Epithelial cell of proximal tubule (primary cell): ENCODE measurements at regions not wholly inside any gene's neighbourhood (a gene's known extent, or its start where the extent isn't known, plus 50 kb on each side); places are given as distances from the start of the nearest gene placed in this dataset.

Experiments used
- DNase-seq: peaks from one replicate; pipeline ENCODE4 v3.0.0-alpha.2; 2011; ENCODE audit warnings: low read depth
- H3K4me3 ChIP-seq: 2 replicates; pipeline ENCODE4 v1.5.1; 2011; ENCODE audit warnings: low read depth, mild to moderate bottlenecking, low read length
- TF ChIP-seq, protein P1 (sequence below): conservative IDR thresholded peaks from 2 replicates; pipeline ENCODE4 v1.5.1; 2012; ENCODE audit warnings: low read depth, mild to moderate bottlenecking, low read length

DNA sequence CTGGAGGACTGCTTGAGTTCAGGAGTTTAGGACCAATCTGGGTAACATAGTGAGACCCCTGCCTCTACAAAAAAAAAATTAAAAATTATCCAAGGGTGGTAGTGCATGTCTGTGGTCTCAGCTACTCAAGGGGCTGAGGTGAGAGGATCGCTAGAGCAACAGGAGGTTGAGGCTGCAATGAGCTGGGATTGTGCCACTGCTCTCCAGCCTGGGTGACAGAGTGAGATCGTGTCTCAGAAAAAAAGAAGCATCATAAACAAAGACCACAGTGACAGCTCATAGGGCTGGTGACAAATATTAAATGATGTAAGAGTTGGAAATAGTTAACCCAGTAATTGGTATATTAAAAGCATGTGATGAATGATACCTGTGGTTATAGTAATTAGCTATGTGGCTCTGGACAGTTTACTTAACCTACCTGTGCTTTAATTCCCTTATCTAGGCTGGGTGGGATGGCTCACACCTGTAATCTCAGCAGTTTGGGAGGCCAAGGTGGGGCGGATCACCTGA is 68.0 kb downstream of the GSC start:
- TF ChIP-seq, protein P1, sequence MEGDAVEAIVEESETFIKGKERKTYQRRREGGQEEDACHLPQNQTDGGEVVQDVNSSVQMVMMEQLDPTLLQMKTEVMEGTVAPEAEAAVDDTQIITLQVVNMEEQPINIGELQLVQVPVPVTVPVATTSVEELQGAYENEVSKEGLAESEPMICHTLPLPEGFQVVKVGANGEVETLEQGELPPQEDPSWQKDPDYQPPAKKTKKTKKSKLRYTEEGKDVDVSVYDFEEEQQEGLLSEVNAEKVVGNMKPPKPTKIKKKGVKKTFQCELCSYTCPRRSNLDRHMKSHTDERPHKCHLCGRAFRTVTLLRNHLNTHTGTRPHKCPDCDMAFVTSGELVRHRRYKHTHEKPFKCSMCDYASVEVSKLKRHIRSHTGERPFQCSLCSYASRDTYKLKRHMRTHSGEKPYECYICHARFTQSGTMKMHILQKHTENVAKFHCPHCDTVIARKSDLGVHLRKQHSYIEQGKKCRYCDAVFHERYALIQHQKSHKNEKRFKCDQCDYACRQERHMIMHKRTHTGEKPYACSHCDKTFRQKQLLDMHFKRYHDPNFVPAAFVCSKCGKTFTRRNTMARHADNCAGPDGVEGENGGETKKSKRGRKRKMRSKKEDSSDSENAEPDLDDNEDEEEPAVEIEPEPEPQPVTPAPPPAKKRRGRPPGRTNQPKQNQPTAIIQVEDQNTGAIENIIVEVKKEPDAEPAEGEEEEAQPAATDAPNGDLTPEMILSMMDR, result no peak
- H3K4me3 ChIP-seq, result no peak overlapping the region
- no peak for DNase-seq

DNA sequence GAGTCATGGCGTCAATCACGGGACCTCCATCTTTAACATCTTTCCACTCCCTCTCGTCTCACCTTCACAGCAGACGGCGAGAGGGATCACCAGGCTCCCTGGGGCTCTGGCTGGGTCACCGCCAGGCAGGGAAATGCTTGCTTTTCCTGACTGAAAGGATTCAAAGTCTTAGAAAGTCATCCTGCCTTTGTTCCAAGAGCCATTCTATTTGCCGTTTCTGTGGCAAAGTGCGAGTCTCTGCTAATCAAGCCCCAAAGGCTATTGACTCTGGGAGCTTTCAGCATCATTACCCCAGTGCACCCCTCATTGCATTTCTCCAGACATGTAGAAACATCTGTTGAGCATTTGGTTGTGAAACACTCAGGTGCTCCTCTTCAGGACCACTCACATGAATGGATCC is 69.6 kb downstream of the GSC start:
- TF ChIP-seq, protein P1, result no peak
- H3K4me3 ChIP-seq, result no peak overlapping the region
- DNase-seq, result no peak

DNA sequence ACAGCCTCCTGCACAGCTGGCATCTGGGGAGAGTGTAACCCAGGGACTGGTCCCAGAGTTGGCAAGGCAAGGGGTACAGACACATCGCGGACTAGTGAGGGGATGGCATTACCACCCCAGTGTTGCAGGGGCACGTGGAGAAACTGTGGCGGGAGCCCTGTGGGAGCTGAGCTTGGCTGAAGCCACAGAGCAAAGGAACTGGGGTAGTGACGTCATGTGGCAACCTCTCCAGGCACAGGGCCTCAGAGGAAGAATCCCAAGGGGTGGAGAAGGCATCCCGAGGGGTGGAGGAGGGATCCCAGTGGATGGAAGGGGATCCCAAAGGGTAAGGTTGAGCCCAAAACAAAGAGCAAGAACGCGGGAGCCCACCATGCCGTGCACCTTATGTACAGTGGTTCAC is 70.1 kb downstream of the GSC start:
- H3K4me3 ChIP-seq, result no peak overlapping the region
- DNase-seq, result no peak
- TF ChIP-seq, protein P1, result no peak

DNA sequence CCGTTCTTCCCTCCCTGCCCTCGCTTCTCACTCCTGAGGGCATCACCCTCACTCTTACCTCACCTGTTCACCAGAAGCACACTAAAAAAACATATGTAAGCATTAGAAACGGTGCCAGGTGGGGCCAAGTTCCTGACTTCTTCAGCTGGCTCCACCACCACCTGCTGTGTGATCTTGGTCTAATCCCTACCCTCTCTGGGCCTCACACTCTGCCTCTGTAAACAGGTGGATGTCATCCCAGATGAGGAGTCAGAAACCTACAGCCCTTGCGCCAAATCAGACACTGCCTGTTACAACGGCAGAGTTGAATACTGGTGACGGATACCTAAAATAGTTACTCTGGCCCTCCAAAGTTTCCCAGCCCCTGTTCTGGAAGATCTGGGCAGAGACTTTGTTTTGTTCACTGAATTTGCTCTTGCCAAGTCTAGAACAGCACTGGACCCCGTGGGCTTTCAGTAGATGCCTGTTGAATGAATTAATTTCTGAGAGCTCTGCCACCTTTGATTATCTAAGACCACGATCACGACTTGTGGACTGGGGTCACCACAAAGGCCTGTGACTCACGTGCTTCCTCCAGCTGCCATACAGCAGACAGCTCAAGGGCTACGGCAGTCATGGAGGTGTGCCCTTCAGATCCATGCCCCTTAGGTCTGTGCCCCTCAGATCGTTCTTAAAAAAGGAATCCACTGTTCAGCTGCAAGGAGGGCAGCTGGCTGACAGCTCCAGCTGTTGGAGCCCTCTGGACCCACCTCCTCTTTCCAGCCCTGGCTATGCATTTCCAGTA is 71.9 kb downstream of the GSC start:
- no peak for DNase-seq
- no peak overlapping the region for H3K4me3 ChIP-seq
- TF ChIP-seq, protein P1, result no peak

DNA sequence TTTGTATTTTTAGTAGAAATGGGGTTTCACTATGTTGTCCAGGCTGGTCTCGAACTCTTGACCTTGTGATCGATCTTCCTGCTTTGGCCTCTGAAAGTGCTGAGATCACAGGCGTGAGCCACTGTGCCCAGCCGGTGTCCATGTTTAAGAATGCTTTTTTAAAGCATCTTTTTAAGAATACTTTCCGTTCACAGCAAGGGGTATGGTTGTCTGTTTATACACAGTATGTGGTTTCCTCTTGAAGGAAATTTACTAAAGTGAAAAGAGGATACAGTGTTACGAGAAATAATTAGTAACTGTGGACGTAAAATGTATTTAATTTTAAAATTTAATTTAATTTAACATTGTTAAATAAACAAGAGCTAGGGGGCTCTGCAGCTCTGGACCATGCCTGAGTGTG is 73.4 kb downstream of the GSC start:
- no peak for DNase-seq
- H3K4me3 ChIP-seq, result no peak overlapping the region
- TF ChIP-seq, protein P1, result no peak

DNA sequence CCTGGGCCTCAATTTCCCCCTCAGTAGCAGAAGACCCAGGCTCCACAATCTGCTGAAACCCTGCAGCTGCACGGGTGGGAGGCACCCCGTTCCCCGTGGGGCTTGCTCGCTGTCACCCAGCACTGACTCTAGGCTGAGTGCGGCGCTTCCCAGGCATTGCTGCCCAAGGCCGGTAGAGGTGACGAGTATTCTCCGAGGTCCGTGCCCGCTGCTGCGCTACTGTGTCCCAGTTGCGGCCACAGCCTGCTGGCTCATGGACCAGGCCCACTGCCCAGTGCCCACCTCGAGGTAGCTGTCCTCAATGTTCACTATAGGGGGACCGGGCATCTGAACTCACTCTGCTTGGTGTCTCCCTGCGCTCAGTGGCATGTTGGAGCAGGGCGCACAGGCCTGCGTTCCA is 74.7 kb downstream of the GSC start:
- TF ChIP-seq, protein P1, result no peak
- H3K4me3 ChIP-seq, result no peak overlapping the region
- DNase-seq, result no peak

DNA sequence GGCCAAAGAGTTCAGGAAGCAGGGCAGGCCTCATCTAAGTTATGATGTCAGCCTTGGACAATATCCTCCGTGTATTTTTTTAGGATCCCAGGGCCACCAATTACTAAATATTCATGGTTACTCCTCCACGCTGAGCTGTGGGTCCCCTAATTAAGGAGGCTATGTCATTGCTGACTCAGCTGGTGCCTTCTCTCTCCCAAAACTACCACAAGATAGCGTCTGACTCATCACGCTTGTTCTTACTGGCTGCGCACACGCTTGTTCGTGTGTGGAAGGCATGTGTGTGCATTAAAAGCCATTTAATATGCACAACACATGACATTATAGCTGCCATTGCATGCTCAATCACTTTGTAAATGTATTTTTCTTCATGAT is 78.3 kb downstream of the GSC start:
- H3K4me3 ChIP-seq, result no peak overlapping the region
- TF ChIP-seq, protein P1, result no peak
- DNase-seq, result no peak
